Limb (tissue), 2 donors: ENCODE measurements at regions not wholly inside any gene's neighbourhood (a gene's known extent, or its start where the extent isn't known, plus 50 kb on each side); places are given as distances from the start of the nearest gene placed in this dataset.

Experiments used
- DNase-seq, 2 donors: peaks; one replicate each; pipeline ENCODE4 v3.0.0-alpha.2; 2016; ENCODE audit errors: extremely low spot score in 2 of 2

DNA sequence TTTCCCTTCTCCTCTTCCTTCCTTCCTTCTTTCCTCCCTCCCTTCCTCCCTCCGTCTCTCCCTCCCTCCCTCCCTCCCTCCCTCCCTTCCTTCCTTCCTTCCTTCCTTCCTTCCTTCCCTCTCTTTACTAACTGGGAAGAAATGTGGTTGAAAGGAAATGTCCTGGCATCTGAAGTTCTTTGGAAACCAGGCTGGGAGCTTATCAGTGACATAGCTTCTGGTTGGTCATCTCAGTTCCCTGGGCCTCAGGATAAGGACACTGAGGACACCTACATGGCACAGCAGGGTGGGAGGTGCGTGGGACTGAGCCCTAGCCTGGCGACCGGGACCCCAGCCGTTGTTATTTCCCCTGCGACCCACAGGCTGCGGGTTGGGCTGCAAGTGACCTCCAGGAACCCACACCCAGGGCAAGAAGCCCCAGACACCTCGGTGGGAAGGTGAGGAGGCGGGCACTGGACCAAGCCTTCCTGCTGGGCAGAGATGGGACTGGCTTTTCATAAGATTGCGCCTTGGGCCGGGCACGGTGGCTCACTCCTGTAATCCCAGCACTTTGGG lies 1486.5 kb downstream of the TBC1D22A start:
- DNase-seq, result peak in 1 of 2 donors; percentile 17

DNA sequence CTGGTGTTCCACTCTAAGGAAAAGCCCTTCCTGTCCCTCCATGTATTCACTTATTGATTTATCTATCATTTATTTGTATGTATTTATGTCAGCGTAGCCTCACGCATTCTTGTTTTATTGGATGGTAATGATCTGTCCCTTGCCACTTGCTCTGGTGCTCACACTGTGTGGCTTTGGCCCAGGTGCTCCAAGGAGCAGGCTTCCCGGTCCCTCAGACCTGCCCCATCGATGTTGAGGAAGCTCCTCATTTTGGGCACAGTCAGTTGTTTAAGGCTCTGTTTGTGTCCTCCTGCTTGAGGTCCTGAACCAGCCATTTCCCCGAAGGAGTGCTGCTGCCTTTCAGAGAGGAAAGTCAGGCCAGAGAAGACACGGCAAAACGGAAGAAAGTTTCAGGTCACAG lies 1485.4 kb downstream of the TBC1D22A start:
- DNase-seq, result no peak

- no peak for DNase-seq
These were observed 1482.7 kb downstream of the TBC1D22A start for GRCh38 chr22:48245196-48245485.

DNA sequence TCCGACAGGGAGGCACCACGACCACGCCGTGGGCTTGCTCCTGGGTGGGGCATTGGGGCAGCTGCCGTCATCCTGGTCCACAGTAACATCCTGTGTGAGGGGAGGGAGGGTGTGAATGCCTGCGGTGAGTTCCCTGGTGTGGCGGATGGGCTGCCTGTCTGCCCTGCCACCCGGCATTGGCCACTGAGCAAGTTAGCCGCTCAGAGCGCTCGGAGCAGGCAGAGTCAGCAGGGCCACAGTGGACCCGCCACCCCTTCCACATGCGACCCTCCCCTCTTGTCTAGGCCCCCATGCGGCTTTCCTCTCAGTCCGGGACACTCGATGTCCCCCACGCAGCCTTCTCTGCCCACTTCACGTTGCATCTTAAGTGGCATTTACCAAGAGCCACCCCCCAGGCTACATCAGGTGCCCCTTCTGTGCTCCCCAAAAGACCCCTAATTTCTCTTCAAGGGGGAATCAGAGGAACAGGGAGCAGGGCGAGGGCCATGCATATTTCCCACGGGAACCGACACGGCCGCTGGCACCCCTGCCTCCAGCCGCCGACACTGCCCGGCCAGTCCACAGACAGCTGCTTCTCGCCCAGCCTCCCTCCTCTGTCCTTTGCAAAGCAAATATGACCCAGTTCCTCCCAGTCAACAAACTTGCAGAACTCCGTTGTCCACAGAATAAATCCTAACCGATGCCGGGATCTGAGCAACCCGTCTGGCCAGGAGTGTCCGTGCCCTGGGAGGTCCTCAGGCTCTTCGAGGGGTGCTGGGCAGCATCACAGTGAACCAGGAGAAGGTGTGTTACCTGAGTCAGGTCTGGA lies 1482.1 kb downstream of the TBC1D22A start:
- peak in 1 of 2 donors; percentile 12 for DNase-seq

DNA sequence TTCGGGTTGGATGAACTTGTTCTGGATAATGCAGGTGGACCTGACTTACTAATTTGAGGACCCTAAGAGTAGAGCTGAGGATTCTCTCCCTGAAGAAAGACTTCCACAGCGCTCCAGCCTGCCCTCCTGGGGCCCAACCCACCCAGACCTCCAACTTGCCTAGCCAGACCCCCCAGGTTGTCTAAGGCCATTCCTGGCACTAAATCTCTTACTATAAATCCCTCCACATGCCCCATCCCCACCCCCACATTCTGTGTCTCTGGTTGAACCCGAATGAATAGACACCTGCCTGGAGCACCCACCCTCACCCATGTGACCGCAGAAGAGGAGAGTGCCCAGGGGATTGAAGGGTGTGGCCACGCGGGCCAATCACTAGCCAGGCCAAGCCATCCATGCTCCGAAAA lies 1480.0 kb downstream of the TBC1D22A start:
- DNase-seq, result peak in 1 of 2 donors; percentile 6

- peak in 1 of 2 donors; percentile 13 for DNase-seq
These were observed 1479.2 kb downstream of the TBC1D22A start for GRCh38 chr22:48241658-48242057.

DNA sequence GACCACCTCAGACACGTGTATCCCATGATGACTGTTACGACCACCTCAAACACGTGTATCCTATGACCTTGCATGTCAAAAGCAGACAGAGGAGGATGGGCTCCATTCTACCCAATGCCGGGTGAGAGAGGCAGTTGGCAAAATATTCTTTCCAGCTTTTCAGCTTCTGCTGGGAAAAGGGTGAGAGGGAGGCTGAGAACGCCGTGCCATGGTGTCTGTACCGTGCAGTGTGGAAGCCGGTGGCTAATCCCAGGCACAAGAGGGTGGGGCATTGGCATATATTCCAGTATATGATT lies 1478.4 kb downstream of the TBC1D22A start:
- peak in 1 of 2 donors; percentile 6 for DNase-seq

- peak in 1 of 2 donors; percentile 4 for DNase-seq
These were observed 1477.9 kb downstream of the TBC1D22A start for GRCh38 chr22:48240148-48240934.

- no peak for DNase-seq
These were observed 1477.2 kb downstream of the TBC1D22A start for GRCh38 chr22:48239461-48240147.

DNA sequence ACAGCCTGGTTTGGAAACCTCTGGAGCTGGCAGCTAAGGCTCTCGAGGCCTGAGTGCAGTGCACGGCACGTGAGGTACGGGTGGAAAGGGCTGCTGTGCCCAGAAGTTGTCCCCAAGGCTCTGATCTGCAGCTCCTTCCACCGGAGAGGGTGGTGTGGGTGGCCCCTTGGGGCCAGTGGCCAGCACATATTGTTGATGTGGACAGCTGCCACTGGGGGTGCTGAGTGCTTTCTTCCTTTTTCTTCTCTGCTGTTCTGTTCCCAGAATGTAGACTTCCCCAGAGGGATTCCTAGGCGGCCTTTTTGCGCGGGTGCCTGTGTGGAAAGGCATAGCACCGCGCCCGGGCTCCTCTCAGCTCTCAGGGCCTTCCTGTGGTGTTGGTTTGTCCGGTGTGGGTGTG lies 1476.5 kb downstream of the TBC1D22A start:
- no peak for DNase-seq

DNA sequence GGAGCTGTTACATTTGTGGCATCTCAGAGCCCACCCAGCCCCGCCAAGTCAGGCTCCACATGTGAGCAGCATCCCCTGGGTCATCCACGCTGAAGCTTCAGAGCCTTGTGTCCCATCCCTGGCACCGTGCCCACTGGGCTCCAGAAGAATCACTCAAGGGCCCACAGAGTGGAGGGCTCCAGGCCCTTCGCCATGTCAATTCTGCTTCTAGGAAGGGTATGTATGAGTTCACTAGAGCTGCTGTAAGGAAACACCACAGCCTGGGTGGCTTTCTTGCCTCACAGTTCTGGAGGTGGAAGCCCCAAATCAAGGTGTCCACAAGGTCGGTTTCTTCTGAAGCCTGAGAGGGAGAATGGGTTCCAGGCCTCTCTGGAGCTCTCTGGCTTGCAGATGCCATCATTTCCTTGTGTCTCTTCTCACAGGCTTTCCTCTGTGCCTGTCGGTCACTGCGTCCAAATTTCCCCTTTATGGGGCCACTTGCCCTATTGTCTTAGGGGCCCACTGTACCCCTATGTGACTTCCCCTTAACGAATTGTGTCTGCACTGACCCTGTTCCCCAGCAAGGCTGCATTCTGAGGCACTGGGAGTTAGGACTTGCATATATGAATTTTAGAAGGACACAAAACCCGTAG lies 1476.0 kb downstream of the TBC1D22A start:
- DNase-seq, result no peak

DNA sequence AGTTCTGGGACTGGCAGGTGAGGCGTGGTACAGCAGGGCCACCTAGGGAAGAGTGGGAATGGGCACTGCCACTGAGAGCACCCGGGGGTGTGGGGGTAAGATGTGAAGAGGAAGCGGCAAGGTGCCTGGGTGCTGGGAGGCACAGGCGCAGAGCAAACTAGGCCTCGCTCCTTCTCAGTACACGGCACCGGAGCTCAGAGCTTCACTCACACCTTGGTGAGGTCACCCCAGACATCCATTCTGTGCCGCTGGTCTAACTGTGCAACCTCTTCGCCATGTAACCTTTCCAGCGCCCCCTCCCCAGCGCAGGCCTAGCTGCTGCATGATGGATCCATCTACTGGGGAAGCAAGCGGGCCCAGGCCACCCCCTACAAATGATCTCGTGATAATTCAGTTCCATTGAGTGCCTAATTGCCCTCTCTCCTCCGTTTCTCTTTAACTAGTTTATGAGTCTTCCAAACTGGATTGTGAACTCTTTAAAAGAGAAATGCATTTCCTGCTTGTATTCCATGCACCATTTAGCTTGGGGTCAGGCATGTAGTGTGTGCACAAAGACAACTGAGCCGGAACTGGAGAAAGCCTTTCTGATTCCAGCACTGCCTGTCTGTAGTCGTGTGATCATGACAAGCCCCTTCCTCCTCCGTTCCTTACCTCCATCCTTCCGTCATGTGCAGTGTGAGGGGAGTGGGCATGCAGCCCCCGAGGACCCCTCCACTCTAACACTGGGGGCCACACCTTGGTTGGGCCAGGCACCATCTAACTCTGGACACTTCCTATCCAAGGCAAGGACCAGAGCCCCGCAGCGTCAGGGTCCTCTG lies 1475.2 kb downstream of the TBC1D22A start:
- DNase-seq, result no peak

- DNase-seq, result no peak
These were observed 1473.8 kb downstream of the TBC1D22A start for GRCh38 chr22:48236261-48236660.

DNA sequence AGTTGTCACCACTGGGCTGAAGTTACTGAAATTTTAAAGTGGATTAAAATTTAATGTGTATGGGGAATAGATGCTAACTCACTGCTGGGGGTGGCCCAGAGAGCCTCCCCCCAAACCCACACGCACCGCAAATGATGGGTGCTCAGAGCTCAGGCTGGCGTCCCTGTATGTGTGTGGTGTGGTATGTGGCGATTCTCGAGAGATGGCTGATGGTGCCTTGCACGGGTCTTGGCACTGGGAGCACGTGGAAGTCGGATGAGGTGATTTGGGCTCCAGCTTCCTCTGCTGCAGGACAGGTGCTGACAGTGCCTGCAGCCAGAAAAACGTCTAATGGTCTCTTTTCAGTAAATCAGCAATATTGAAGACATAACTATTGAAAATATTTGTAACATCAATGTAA lies 1473.3 kb downstream of the TBC1D22A start:
- no peak for DNase-seq

- DNase-seq, result no peak
These were observed 1471.6 kb downstream of the TBC1D22A start for GRCh38 chr22:48234011-48234410.

GRCh38 chr22:48233586-48233985 lies 1471.1 kb downstream of the TBC1D22A start:
- DNase-seq, result no peak

- no peak for DNase-seq
These were observed 1466.0 kb downstream of the TBC1D22A start for GRCh38 chr22:48228468-48228867.

DNA sequence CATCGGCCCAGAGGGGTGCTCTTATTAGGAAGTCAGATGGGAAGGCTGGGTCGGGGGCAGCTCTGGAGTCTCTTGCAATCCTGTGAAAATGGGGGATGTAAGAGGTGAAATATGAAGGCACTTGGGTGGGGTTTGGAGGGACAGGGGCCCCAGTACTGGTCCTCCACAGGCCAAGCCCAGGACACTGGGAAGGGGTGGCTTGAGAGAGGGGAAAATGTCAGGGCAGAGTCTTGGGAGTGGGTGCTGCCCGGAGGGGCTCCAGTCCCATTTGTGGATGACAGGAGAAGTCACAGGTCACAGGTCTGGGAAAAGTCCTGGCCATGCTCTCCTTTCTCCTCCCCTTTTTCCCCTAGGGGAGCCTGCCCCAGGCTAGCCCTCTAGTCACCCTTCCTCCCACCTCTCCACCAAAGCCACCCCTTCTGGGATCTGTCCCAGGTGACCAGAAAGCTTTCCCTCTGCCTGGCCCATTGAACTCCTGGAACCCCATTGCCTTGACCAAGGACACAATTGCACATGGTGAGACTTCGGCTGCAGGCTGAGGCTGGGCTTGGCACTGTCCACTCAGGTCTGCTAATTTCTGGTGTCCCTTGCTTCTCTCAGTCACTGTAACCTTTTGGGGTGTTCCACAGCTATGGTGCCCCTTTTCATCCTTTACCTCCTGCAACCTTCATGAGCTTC lies 1465.0 kb downstream of the TBC1D22A start:
- DNase-seq, result no peak

GRCh38 chr22:48226026-48227013 lies 1463.9 kb downstream of the TBC1D22A start:
- DNase-seq, result no peak
